GM21717 (cell line): ENCODE measurements at regions not wholly inside any gene's neighbourhood (a gene's known extent, or its start where the extent isn't known, plus 50 kb on each side); places are given as distances from the start of the nearest gene placed in this dataset.
"Not testable (repeated sequence)": the region's sequence is repeated elsewhere in the genome, so short reads cannot be mapped to it uniquely, and the experiment has no call there.

ENCODE experiments used
- ATAC-seq: cut with Tn5 transposase; IDR thresholded peaks from one replicate; pipeline ENCODE4 v1.9.1; 2021; ENCODE audit warnings: mild to moderate bottlenecking, moderate library complexity; ENCODE audit not compliant: unreplicated experiment

DNA sequence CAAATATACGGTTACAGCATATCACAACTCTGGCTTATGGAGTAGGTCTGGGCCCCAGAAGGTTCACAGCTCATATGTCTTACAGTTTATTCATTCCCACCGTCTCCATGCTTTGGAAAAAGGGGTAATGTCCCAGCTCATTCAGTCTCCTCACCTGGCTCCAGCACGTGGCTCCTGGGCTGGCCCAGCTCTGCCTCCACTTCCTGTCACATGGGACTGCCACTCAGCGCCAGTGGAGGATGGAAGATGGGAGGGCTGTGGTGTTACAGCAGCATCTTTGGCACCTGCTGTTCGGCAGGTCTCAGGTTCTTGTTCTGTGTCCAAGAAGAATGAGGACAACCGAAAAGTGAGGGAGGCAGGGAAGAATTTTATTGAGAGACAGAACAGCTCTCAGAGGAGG is 216.3 kb upstream of the ATXN7L3B start:
- no peak for ATAC-seq

DNA sequence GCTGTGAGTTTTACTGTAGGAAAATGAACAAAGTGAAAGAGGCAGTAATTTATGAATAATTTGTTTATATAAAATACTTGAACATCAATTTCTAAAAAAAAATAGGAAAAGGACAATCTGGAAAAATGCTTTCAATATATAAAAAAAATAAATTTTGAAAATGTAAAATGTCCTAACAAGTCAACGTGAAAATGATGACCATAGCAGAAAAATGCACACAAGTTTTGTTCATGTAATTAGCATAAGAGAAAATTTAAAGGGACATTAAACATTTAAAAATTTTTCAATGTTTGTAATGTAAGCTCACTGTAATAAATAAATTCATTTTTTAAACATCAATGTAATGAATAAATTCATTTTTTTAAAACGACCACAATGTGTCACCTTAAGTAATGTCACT is 214.8 kb upstream of the ATXN7L3B start:
- ATAC-seq = no peak

DNA sequence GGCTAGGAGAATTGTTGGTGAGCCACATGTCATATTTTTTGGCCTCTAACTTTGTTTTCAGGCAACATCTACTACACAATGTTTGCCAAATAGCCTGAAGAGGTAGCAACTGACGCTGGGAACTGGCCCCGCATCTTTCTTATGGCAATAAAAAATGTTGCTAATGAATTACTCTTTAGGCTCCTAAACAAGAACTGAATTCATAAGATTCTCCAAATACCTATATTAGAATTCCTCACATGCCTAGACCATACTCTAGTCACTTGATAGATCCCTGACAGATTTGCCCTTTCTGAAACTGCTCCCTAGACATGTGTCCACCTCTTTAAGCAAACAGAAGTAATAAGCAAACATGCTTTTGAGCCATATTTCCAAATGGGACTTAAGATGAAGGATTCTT is 209.0 kb upstream of the ATXN7L3B start:
- ATAC-seq = no peak

DNA sequence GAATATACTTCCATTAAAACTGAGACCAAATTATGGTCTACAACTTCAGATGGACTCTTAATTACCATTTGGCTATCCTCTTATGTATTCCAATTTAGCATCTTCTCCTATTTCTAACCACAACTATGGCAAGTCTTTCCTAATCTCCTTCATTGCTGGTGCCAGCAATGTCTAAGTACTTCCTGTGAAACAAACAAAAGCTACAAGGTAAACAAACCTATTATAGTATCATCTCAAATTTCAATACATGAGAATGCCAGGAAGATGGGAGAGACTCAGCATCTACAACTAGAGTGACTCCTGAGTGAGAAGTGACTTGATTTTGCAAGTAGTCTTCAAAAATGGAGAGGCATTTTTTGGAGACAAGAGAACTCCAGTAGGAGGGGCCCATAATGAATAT is 202.9 kb upstream of the ATXN7L3B start:
- no peak for ATAC-seq

DNA sequence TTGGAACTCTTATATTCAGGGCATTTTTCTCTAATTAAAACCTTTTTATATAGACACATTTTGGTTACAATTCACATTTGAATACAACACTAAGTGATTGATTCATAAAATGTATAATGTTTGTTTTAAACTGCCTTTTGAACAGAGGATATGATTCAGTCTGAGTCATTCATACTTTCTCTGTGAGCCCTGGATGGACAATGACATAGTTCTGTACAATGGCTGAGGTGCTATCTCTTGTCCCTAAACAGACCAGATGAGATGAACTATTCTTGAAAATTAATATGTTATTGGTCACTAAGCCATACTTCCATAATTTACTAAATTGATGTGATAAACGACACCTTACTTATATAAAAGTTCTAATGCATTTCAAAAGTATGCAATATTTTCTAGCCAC is 199.7 kb upstream of the ATXN7L3B start:
- ATAC-seq = no peak

DNA sequence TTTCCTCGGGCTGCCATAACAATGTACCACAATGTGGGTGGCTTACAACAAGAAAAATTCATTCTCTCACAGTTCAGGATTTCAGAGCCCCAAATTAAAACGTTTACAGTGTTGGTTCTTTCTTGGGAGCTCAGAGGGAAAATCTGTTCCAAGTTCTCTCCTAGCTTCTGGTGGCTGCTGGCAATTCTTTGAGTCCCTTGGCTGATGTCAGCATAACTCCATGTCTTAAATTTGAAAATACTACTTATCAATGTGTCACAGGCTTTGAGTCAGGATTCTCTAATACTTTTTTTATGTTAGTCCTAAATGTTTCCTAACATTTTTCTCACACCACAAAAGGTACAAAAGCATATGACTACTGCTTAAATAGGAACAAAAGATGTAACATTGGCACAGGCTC is 198.4 kb upstream of the ATXN7L3B start:
- ATAC-seq = no peak

DNA sequence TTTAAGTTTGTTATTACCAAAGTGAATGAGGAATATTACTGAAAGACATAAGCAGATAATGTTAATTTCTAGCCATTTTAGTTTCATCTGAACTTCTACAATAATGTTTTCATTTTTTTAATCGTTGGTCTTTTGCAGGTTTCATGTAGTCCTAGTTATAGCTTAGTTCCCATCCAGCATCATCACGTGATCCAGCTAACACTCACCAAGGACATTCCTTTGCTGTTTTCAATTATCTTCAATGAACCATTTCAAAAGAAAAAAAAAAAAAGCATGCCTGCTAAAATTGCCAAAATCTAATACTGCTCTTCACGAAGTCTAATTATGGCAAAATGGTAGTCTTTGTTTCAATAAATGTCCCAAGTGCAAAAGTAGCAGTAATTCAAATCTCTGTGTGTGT is 187.7 kb upstream of the ATXN7L3B start:
- ATAC-seq = no peak

DNA sequence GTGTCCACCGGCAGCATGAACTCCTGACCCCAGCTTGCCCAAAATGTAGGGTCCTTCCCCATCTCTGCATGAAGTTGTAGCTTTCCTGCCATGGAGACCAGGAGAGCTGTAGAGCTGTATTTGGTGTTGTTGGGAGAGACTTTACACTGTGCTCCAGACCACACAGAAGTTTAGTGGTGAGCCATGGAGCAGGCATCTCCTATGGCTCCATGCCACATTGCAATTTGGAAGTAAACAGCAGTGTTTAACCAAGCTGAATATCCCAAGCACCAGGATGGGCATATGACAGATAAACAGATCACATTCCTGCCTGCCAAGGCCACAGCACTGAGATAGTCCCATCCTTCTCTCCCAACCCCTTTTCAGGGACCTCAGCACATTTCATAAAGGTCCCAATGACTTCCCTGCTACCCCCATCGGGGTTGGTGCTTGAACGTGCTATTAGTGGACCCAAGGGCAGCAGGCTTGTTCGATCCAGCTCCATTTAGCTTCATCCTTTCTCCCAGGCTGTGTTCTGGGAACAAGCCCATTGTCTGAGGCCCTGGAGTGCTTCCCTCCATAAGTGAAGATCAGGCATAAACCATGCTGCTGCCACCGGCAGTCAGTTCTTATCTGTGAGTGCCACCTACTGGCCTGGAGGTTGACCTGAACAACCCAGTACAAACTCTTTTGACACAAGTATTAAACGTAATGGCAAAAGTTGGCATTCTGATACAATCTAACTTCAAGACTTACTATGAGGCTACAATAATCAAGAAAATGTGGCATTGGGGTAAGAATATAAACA is 172.3 kb upstream of the ATXN7L3B start:
- peak; percentile 78 for ATAC-seq

DNA sequence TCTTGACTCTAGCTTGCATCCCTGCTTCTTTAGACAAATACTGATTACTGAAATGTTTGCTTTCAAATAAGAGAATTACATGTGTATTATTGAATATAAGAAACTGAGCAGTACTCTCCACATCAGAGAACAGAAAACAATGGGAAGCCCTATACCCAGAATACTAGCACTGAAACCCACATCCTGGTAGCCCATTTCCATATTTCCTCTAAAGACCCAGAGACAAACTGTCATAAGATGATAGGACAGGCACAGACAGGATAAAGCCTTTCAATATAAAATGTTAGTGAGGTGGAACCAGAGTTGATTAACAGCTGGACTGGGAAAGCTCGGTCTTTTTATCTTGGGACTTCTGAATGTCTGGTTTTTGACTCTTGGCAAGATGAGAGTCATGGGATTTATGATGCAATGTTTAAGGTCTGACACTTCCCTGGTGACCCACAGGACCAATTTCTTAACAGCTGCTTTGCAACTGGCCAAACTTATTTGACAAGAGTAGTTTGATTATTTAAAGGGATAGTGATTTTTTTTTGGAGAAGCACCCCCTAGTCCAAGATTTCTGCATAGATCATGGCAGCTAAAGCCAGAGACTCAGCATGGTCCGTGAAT is 166.9 kb upstream of the ATXN7L3B start:
- ATAC-seq = no peak

DNA sequence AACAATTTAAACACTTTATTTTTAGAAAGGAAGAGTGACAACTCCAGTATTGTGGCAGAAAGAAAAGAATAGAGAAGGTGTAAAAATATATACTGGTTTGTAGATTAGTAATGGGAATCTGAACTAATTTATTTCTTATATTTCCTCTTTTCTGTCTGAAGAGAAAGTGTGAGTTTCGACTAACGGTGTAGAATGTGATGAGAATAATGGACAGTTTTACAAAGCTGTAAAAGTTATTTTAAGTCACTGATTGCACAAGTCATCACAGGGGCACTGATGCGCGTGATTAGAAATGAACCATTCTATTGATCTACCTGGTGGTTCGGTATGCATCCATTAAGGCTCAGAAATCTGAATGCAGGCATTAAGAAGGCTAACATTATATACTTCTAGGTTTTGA is 158.5 kb upstream of the ATXN7L3B start:
- no peak for ATAC-seq

DNA sequence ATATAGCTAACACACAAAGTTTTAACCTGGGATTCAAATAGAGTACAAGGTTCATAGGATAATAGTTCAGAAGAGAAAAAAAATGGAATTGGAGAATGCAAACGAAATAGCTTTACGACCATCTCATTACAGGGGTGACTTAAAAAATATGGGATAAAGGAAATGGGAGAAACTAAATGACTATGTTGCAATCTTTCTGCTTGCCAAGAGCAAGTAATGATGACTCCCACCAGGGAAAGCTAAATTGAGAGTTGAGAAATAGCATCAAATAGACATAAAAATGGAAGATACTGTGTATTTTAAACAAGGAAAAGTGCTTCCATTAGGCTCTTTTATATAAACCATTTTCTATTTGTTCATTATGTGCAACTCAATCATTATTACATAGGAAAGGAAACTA is 155.7 kb upstream of the ATXN7L3B start:
- no peak for ATAC-seq

DNA sequence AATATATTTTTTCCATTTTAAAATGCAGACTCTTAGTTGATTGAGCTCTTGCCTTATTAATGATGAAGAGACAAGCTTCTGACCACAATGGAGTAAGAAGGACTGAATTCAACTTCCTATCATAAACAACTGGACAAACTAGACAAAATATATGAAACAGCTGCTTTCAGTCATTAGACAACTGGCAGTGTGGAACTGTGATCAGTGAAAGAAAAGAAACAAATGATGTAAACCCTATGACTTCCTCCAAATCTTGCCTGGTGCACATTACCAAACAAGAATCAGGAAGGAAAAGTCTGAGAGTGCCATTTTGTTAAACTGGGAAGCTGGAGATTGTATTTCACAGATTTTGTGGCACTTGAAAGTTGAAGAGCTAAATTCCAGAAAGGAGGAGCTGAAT is 154.7 kb upstream of the ATXN7L3B start:
- ATAC-seq = no peak

DNA sequence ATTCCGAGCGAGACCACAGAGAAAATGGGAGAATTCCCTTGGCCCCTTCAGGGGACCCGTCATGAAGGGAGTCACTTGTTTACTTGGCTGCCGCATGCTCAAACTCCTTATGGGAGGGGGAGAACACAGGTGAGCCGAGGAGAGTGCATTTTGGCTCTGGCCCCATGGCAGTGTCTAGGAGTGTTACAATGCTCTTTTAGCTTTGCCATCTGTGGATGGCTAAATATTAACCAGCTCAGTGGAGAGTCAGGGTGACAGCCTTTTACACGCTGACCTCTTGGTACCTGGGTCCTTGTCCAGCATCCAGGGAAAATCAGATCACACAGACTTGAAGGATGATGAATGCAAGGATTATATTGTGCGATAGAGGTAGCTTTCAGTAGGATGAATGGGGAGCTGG is 146.4 kb upstream of the ATXN7L3B start:
- ATAC-seq = no peak

DNA sequence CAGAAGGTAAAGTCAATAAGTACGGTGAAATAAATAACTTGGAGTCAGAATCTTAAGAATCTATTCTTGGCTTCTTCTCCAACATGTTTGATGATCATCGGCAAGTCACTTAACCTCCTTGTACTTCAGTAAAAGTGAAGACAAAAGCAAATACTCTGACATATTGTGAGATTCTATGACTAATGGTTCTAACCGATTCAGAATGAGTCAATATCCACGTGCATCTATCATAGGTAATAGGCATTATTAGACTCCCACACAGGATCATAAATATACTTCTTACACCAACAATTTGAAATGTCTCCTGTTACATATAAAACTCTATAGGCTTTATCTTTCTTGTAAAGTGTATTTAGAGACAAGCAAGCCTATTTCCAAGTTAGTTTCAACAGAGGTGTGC is 144.4 kb upstream of the ATXN7L3B start:
- ATAC-seq = no peak

DNA sequence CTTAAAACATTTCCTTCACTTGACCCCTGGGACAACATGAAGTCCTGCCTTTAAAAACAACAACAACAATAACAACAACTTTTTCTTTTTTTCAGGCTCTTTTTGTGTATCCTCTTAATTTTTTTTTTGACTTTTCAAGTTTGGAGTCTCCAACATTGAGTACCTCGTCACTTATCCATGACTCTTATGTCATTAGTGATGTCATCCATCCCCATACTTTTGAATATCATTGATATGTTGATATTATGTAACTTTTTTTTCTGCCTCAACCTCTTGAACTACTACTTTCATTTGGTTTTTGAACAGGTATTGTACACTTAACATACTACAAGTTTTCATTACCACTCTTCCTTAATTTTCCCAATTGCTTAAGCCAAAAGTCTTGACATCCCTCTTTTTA is 143.0 kb upstream of the ATXN7L3B start:
- ATAC-seq = no peak

DNA sequence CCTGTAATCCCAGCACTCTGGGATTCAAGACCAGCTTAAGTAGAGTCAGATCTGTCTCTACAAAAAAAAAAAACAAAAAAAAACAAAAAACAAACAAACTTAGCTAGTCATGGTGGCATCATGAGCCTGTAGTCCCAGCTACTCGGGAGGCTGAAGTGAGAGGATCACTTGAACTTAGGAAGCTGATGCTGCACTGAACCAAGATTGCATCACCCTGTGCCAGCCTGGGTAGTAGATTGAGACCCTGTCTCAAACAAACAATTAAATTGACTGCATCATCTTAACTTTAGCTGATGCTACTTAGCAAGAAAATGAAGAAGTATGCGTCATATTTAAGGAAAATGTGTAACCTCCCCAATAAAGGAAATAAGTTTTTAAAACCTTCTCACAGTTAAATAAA is 136.6 kb upstream of the ATXN7L3B start:
- ATAC-seq = no peak

DNA sequence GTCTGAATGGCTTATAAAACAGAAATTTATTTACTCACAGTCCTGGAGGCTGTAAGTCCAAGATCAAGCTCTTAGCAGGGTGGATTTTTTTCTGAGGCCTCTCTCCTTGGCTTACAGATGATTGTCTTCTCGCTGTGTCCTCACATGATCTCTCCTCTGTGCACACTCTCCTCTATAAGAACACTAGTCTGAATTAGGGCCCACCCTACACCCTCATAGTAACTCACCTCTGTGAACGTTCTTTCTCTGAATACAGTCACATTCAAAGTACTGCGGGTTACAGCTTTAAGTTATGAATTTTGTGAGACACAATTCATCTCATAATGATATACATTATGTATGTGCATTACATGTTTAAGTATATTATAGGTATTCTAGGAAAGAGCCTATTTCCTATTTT is 135.7 kb upstream of the ATXN7L3B start:
- no peak for ATAC-seq

DNA sequence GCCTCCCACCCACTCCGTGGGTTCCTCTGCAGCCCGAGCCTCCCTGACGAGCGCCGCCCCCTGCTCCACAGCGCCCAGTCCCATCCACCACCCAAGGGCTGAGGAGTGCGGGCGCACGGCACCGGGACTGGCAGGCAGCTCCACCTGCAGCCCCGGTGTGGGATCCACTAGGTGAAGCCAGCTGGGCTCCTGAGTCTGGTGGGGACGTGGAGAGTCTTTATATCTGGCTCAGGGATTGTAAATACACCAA is 134.5 kb upstream of the ATXN7L3B start:
- ATAC-seq = not testable (repeated sequence)

DNA sequence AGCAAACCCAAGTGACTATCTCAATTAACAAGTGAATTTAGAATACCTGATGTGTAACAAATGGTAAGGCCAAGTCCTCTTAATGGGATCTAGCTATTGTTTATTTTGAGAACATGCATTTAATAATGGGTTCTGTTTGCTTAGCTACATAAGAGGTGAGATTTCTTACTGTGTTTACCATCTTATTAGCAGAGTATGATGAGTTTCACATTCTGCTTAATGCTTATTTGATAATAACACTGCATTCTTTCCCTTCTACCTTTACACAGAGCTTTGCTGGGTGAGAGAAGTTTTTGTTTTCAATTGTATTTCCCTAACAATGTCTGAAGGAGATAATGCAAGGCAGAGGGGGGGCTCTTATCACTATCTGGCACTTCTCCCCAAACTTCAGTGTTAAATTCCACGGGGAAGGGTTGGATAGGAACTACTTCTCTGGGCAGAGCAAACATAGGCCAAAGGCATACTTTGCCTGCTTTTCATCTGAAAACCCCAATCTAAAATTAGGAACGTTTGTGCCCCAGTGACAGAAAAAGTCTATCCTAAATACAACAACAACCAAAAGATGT is 129.0 kb upstream of the ATXN7L3B start:
- no peak for ATAC-seq

DNA sequence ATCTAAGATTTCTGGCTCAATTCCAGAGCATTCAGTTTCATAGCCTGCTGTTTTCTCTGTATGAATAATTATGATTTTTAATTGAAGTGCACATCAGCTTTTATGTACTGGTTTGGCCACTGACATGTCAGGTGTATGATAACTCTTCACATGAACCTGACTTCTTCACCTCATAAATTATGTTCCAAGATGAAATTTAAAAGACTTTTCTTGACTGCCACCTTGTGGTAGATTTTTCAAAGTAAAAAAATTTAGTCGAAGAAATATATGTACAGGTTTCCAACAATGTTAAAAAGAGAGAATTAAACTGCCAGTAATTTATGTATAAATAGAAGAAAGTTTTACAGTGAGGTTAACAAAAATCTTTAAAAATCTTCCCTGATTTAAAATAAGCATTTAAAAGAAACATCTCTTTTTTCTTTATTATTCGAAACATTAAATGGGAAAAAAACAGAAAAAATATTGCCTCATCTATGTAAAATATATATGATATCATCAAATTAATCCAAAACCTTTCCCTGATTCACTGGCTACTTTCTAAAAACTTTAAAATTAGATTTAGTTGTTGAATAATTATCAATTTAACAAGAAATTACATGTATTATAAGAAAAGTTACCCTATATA is 124.9 kb upstream of the ATXN7L3B start:
- ATAC-seq = no peak

DNA sequence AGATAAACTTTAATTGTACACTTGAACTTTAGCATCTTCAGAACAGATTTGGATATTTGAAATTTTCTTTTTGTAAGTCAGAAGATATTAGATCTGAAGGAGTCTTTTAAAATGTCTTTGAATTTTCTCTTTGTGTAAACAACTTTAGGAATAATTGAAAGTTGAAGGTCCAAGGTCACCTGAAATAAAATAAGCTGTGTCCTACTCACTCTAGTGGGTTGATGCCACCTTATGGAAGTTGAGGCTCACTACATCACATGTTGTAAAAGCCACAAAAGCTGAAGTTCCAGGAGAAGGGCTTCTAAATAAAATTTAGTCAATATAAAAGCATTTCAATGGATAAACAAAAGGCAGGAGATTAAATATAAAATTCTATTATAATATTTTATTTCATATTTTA is 122.0 kb upstream of the ATXN7L3B start:
- peak; percentile 74 for ATAC-seq

DNA sequence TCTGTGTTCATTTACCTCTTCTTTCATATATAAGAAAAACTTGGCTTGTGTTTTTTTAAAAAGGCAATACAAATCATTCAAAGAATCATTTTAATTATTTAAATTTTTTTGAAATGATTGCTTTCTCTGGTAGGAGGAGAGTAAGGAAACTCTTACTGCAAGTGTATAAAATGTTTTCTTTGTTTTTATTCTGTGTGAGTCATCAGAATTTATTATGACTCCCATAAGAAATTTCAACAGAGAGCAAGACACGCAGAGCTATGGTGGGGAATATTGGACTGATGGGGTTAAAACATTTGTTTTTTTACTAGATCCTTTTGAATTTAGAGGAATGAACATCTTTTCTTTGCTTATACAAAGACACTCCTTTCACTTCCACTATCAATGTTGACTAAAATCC is 119.1 kb upstream of the ATXN7L3B start:
- no peak for ATAC-seq
